IMR-90 (cell line): ENCODE measurements at regions not wholly inside any gene's neighbourhood (a gene's known extent, or its start where the extent isn't known, plus 50 kb on each side); places are given as distances from the start of the nearest gene placed in this dataset.

Source experiments
- ATAC-seq: fragments of 200-7000 bp; cut with Tn5 transposase; 2 replicates; pipeline ENCODE4 v1.9.1; 2020; ENCODE audit warnings: low read depth, mild to moderate bottlenecking, moderate library complexity
- BruUV-seq: library from RNA; stranded (reverse); fragments of 400-500 nt; replicated peaks from 2 replicates; lab custom pipeline; 2021; lab: Mats Ljungman, UMichigan
- CTCF ChIA-PET: fragments of 300-600 bp; formaldehyde crosslinking; extraction: SDS; loops from one replicate; lab custom pipeline; 2021; ENCODE audit warnings: antibody characterized with exemption; lab: Yijun Ruan, JAX
- POLR2A ChIA-PET: fragments of 300-600 bp; sonication (Branson Sonifier 250); formaldehyde crosslinking; loops from one replicate; lab custom pipeline; 2022; ENCODE audit warnings: antibody characterized with exemption; ENCODE audit not compliant: unreplicated experiment; lab: Charles Lee
- DNase-seq: peaks from one replicate; pipeline ENCODE4 v3.0.0; 2013
- H2AFZ ChIP-seq: replicated peaks from 2 replicates; pipeline ENCODE3; 2013; ENCODE audit warnings: low read length, mild to moderate bottlenecking; ENCODE audit not compliant: poor library complexity
- H2AK5ac ChIP-seq: 2 replicates; pipeline ENCODE4 v1.6.1; 2013; ENCODE audit warnings: low read depth, low read length, inconsistent platforms
- H2AK9ac ChIP-seq: replicated peaks from 2 replicates; pipeline ENCODE3; 2013; ENCODE audit warnings: mild to moderate bottlenecking, low read depth, low read length, moderate library complexity; ENCODE audit not compliant: poor library complexity
- H2BK120ac ChIP-seq: 2 replicates; pipeline ENCODE4 v1.6.1; 2013; ENCODE audit warnings: low read depth, low read length, inconsistent platforms
- H2BK15ac ChIP-seq: 3 replicates; pipeline ENCODE4 v1.6.1; 2013; ENCODE audit warnings: low read depth, low read length, inconsistent platforms
- H2BK20ac ChIP-seq: 2 replicates; pipeline ENCODE4 v1.6.1; 2013; ENCODE audit warnings: low read depth, mild to moderate bottlenecking, inconsistent platforms, low read length, moderate library complexity
- H2BK5ac ChIP-seq: 2 replicates; pipeline ENCODE4 v1.6.1; 2013; ENCODE audit warnings: mild to moderate bottlenecking, low read depth, low read length, inconsistent platforms; ENCODE audit not compliant: poor library complexity, severe bottlenecking
- H3K14ac ChIP-seq: replicated peaks from 2 replicates; pipeline ENCODE4 v1.6.1; 2013; ENCODE audit warnings: low read depth, low read length, inconsistent platforms
- H3K18ac ChIP-seq: 2 replicates; pipeline ENCODE4 v1.6.1; 2013; ENCODE audit warnings: low read depth, low read length, control low read depth
- H3K23ac ChIP-seq: 2 replicates; pipeline ENCODE4 v1.6.1; 2013; ENCODE audit warnings: low read depth, low read length, inconsistent platforms
- H3K27ac ChIP-seq: 2 replicates; pipeline ENCODE4 v1.5.1; 2013; ENCODE audit warnings: mild to moderate bottlenecking, control low read depth, low read length; ENCODE audit not compliant: insufficient read depth
- H3K27me3 ChIP-seq: 2 replicates; pipeline ENCODE4 v1.6.1; 2013; ENCODE audit warnings: low read length; ENCODE audit not compliant: control insufficient read depth, insufficient read depth
- H3K36me3 ChIP-seq: 2 replicates; pipeline ENCODE4 v1.6.1; 2013; ENCODE audit warnings: low read length, mixed read lengths; ENCODE audit not compliant: control insufficient read depth, insufficient read depth
- H3K4ac ChIP-seq: 2 replicates; pipeline ENCODE4 v1.6.1; 2013; ENCODE audit warnings: low read depth, low read length, inconsistent platforms
- H3K4me1 ChIP-seq: 2 replicates; pipeline ENCODE4 v1.6.1; 2013; ENCODE audit warnings: low read length, mixed read lengths; ENCODE audit not compliant: control insufficient read depth, insufficient read depth
- H3K4me2 ChIP-seq: 2 replicates; pipeline ENCODE4 v1.6.1; 2013; ENCODE audit warnings: low read depth, mild to moderate bottlenecking, control low read depth, low read length, moderate library complexity
- H3K4me3 ChIP-seq: 2 replicates; pipeline ENCODE4 v1.5.1; 2013; ENCODE audit warnings: low read depth, mild to moderate bottlenecking, control low read depth, low read length, moderate library complexity; ENCODE audit not compliant: insufficient read depth
- H3K56ac ChIP-seq: 2 replicates; pipeline ENCODE4 v1.6.1; 2013; ENCODE audit warnings: low read length, inconsistent platforms; ENCODE audit not compliant: insufficient read depth; ENCODE audit errors: extremely low read depth
- H3K79me1 ChIP-seq, 2 experiments: 2 replicates each; pipeline ENCODE4 v1.6.1; 2013; ENCODE audit warnings: low read length in 2 of 2, inconsistent platforms in 1 of 2, low read depth in 1 of 2
- H3K9ac ChIP-seq: 2 replicates; pipeline ENCODE4 v1.6.1; 2013; ENCODE audit warnings: low read depth, low read length, control low read depth
- H3K9me1 ChIP-seq: 2 replicates; pipeline ENCODE4 v1.6.1; 2013; ENCODE audit warnings: low read length, inconsistent platforms; ENCODE audit not compliant: insufficient read depth
- H3K9me3 ChIP-seq: 2 replicates; pipeline ENCODE4 v1.6.1; 2013; ENCODE audit warnings: low read length; ENCODE audit not compliant: control insufficient read depth, insufficient read depth
- H4K20me1 ChIP-seq: 2 replicates; pipeline ENCODE4 v1.6.1; 2013; ENCODE audit warnings: low read length, inconsistent platforms; ENCODE audit not compliant: insufficient read depth
- H4K5ac ChIP-seq: 2 replicates; pipeline ENCODE4 v1.6.1; 2013; ENCODE audit warnings: mild to moderate bottlenecking, low read depth, low read length, control low read depth
- H4K8ac ChIP-seq, 2 experiments: 2 replicates each; pipeline ENCODE4 v1.6.1; 2013; ENCODE audit warnings: low read depth in 2 of 2, low read length in 2 of 2, control low read depth in 1 of 2, inconsistent platforms in 1 of 2
- H4K91ac ChIP-seq: 2 replicates; pipeline ENCODE4 v1.6.1; 2013; ENCODE audit warnings: low read depth, low read length, inconsistent platforms; ENCODE audit not compliant: insufficient read depth
- BHLHE40 ChIP-seq: fragments of 150-350 bp; IDR thresholded peaks from 2 replicates; pipeline ENCODE4 v1.6.1; 2016; ENCODE audit warnings: mild to moderate bottlenecking, low read depth, low read length
- CEBPB ChIP-seq: IDR thresholded peaks from 2 replicates; pipeline ENCODE4 v1.6.1; 2012; ENCODE audit warnings: low read depth, low read length, improper control_type of control experiment
- CHD1 ChIP-seq: IDR thresholded peaks from 2 replicates; pipeline ENCODE4 v1.6.1; 2012; ENCODE audit warnings: low read depth, low read length, improper control_type of control experiment
- ELK1 ChIP-seq: fragments of 150-350 bp; IDR thresholded peaks from 2 replicates; pipeline ENCODE4 v1.6.1; 2016; ENCODE audit warnings: low read depth, mild to moderate bottlenecking, low read length, moderate library complexity, borderline replicate concordance
- FOS ChIP-seq: fragments of 150-350 bp; IDR thresholded peaks from 2 replicates; pipeline ENCODE4 v1.6.1; 2016; ENCODE audit warnings: low read depth, low read length
- MAFK ChIP-seq: IDR thresholded peaks from 2 replicates; pipeline ENCODE4 v1.6.1; 2012; ENCODE audit warnings: low read depth, low read length, improper control_type of control experiment
- MAZ ChIP-seq: IDR thresholded peaks from 2 replicates; pipeline ENCODE4 v1.6.1; 2012; ENCODE audit warnings: low read depth, mild to moderate bottlenecking, low read length, improper control_type of control experiment, moderate library complexity, borderline replicate concordance
- MXI1 ChIP-seq: IDR thresholded peaks from 2 replicates; pipeline ENCODE4 v1.6.1; 2012; ENCODE audit warnings: low read depth, mild to moderate bottlenecking, low read length, moderate library complexity, borderline replicate concordance
- NFE2L2 ChIP-seq: fragments of 150-350 bp; IDR thresholded peaks from 2 replicates; pipeline ENCODE4 v1.6.1; 2016; ENCODE audit warnings: low read depth, mild to moderate bottlenecking, low read length
- POLR2A ChIP-seq: IDR thresholded peaks from 2 replicates; pipeline ENCODE4 v1.6.1; 2012; ENCODE audit warnings: mild to moderate bottlenecking, low read depth, low read length
- RAD21 ChIP-seq: IDR thresholded peaks from 2 replicates; pipeline ENCODE4 v1.6.1; 2012; ENCODE audit warnings: low read length, improper control_type of control experiment
- RCOR1 ChIP-seq: IDR thresholded peaks from 2 replicates; pipeline ENCODE4 v1.6.1; 2012; ENCODE audit warnings: mild to moderate bottlenecking, low read length, improper control_type of control experiment; ENCODE audit not compliant: insufficient replicate concordance
- RFX5 ChIP-seq: IDR thresholded peaks from 2 replicates; pipeline ENCODE4 v1.8.0; 2012; ENCODE audit warnings: low read depth, mild to moderate bottlenecking, low read length, moderate library complexity
- SMC3 ChIP-seq: fragments of 150-350 bp; IDR thresholded peaks from 2 replicates; pipeline ENCODE4 v1.6.1; 2016; ENCODE audit warnings: low read depth, mild to moderate bottlenecking, antibody characterized with exemption, low read length, moderate library complexity
- WGBS, 2 experiments: methylation state at CpG; one replicate each; pipeline versions ENCODE4 v1.1.5 to v1.1.7; 2013; ENCODE audit warnings: missing lambda C conversion rate in 2 of 2; ENCODE audit not compliant: insufficient read length in 1 of 2; ENCODE audit errors: extremely low coverage in 2 of 2; 5-methylcytosine and 5-hydroxymethylcytosine counted together
- dilution Hi-C: fragments of 300-500 bp; cut with HindIII; formaldehyde crosslinking; loops from one replicate; pipeline ENCODE4 v1.14.3; 2018; ENCODE audit warnings: low sequenced_read_pairs; ENCODE audit not compliant: unreplicated experiment
- in situ Hi-C: fragments of 300-500 bp; cut with MboI; formaldehyde crosslinking; loops from 3 replicates; pipeline ENCODE4 v1.14.3; 2019; ENCODE audit warnings: low sequenced_read_pairs, inconsistent platforms, mixed read lengths
- intact Hi-C: fragments of 100-400 bp; cut with micrococcal nuclease; formaldehyde crosslinking; loops from 2 replicates; pipeline ENCODE4 v1.10.0; 2022
- TF ChIP-seq, protein P1 (sequence below): conservative IDR thresholded peaks from 2 replicates; pipeline ENCODE4 v1.5.1; 2012; ENCODE audit warnings: mild to moderate bottlenecking, low read depth, low read length, improper control_type of control experiment
- TF ChIP-seq, protein P2 (sequence below): fragments of 150-350 bp; IDR thresholded peaks from 2 replicates; pipeline ENCODE4 v1.6.1; 2017; ENCODE audit warnings: mild to moderate bottlenecking, antibody characterized with exemption, low read length, low read depth

GRCh38 chr5:125196481-125197111, 450.2 kb upstream of the ZNF608 start:
- H2AFZ ChIP-seq = peak overlapping the region; percentile 46
- ChIA-PET POLR2A (no interaction called here), CTCF (interaction anchor here (1.1 kb wide), 1 partner anchor 13 kb away, joined by 3 read pairs; no protein-coding TSS in a partner anchor)
- H3K14ac ChIP-seq = no peak overlapping the region
- H3K9ac ChIP-seq = no peak overlapping the region
- no peaks in the 10 kb centered on the region for H3K27me3 ChIP-seq
- intact Hi-C loops (no loop called here), dilution Hi-C loops (no loop called here), in situ Hi-C loops (no loop called here)
- H3K23ac ChIP-seq = no peak overlapping the region
- no peaks in the 10 kb centered on the region for H3K79me1 ChIP-seq
- no peak for DNase-seq
- H3K36me3 ChIP-seq = no peaks in the 10 kb centered on the region
- no peak overlapping the region for H3K27ac ChIP-seq
- H4K91ac ChIP-seq = no peak overlapping the region
- ATAC-seq = no peak
- no peak overlapping the region for H4K8ac ChIP-seq
- peaks cover 5% of the 10 kb centered on the region for H3K4me1 ChIP-seq
- no peak overlapping the region for H2BK5ac ChIP-seq
- H4K5ac ChIP-seq = no peak overlapping the region
- no peak overlapping the region for H3K56ac ChIP-seq
- H3K9me3 ChIP-seq = no peaks in the 10 kb centered on the region
- H3K9me1 ChIP-seq = no peaks in the 10 kb centered on the region
- WGBS, 2 experiments = 63% methylated on average over 4 of the region's 13 CpGs; no CpG with 5 or more reads in 1 of the 2 experiments
- H3K18ac ChIP-seq = no peak overlapping the region; the same call in 1 of the 2 replicates
- no peak overlapping the region for H2BK15ac ChIP-seq
- no peak overlapping the region for H2BK120ac ChIP-seq
- no peak overlapping the region for H3K4ac ChIP-seq
- no TSS peak for BruUV-seq
- H2BK20ac ChIP-seq = no peak overlapping the region
- TF ChIP-seq RAD21 (no peak), BHLHE40 (no peak), MAZ (no peak), CHD1 (no peak), CEBPB (no peak), SMC3 (no peak), NFE2L2 (no peak), MAFK (no peak), POLR2A (no peak), RCOR1 (no peak), FOS (no peak), ELK1 (no peak), MXI1 (no peak), RFX5 (no peak)
- TF ChIP-seq, protein P1, sequence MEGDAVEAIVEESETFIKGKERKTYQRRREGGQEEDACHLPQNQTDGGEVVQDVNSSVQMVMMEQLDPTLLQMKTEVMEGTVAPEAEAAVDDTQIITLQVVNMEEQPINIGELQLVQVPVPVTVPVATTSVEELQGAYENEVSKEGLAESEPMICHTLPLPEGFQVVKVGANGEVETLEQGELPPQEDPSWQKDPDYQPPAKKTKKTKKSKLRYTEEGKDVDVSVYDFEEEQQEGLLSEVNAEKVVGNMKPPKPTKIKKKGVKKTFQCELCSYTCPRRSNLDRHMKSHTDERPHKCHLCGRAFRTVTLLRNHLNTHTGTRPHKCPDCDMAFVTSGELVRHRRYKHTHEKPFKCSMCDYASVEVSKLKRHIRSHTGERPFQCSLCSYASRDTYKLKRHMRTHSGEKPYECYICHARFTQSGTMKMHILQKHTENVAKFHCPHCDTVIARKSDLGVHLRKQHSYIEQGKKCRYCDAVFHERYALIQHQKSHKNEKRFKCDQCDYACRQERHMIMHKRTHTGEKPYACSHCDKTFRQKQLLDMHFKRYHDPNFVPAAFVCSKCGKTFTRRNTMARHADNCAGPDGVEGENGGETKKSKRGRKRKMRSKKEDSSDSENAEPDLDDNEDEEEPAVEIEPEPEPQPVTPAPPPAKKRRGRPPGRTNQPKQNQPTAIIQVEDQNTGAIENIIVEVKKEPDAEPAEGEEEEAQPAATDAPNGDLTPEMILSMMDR = no peak
- TF ChIP-seq, protein P2, sequence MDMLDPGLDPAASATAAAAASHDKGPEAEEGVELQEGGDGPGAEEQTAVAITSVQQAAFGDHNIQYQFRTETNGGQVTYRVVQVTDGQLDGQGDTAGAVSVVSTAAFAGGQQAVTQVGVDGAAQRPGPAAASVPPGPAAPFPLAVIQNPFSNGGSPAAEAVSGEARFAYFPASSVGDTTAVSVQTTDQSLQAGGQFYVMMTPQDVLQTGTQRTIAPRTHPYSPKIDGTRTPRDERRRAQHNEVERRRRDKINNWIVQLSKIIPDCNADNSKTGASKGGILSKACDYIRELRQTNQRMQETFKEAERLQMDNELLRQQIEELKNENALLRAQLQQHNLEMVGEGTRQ = no peak
- H2AK5ac ChIP-seq = no peak overlapping the region
- no peak overlapping the region for H3K4me3 ChIP-seq
- H4K20me1 ChIP-seq = no peaks in the 10 kb centered on the region
- peak overlapping the region; percentile 46; the same call in 1 of the 2 replicates for H3K4me2 ChIP-seq
- H2AK9ac ChIP-seq = no peak overlapping the region
